Cardiac muscle cell (in vitro differentiated cells and primary cell): ENCODE measurements at regions not wholly inside any gene's neighbourhood (a gene's known extent, or its start where the extent isn't known, plus 50 kb on each side); places are given as distances from the start of the nearest gene placed in this dataset.

Experiments
- DNase-seq, 2 donors: peaks; one replicate each; pipeline versions ENCODE4 v3.0.0 to v3.0.0-alpha.2; 2010 to 2017; ENCODE audit warnings: low read depth in 1 of 2, low spot score in 1 of 2
- H3K27ac ChIP-seq: fragments of 200-600 bp; sonication (generic); 2 replicates; pipeline ENCODE4 v1.5.1; 2016
- H3K27me3 ChIP-seq: fragments of 200-600 bp; sonication (generic); 2 replicates; pipeline ENCODE4 v1.6.0; 2016; ENCODE audit warnings: control low read depth
- H3K36me3 ChIP-seq: fragments of 200-600 bp; sonication (generic); 2 replicates; pipeline ENCODE4 v1.5.1; 2016; ENCODE audit warnings: control low read depth
- H3K4me1 ChIP-seq: fragments of 200-600 bp; sonication (generic); 2 replicates; pipeline ENCODE4 v1.8.1; 2017; ENCODE audit warnings: low read depth, mild to moderate bottlenecking, mixed run types
- H3K4me3 ChIP-seq: fragments of 200-600 bp; sonication (generic); 2 replicates; pipeline ENCODE4 v1.5.1; 2016; ENCODE audit warnings: mild to moderate bottlenecking
- H3K9me3 ChIP-seq: fragments of 200-600 bp; sonication (generic); 2 replicates; pipeline ENCODE4 v1.5.1; 2017; ENCODE audit warnings: low read depth, mild to moderate bottlenecking, control low read depth
- CTCF ChIP-seq: IDR thresholded peaks from 2 replicates; pipeline ENCODE4 v1.5.1; 2012; ENCODE audit warnings: low read depth, mild to moderate bottlenecking, low read length

GRCh38 chr12:84599539-84599938 lies 313.1 kb downstream of the SLC6A15 start:
- no peaks in the 10 kb centered on the region for H3K4me1 ChIP-seq
- no peak overlapping the region for H3K27ac ChIP-seq
- DNase-seq = no peak
- H3K36me3 ChIP-seq = no peaks in the 10 kb centered on the region
- H3K4me3 ChIP-seq = no peak overlapping the region
- H3K9me3 ChIP-seq = no peaks in the 10 kb centered on the region
- TF ChIP-seq CTCF = no peak
- H3K27me3 ChIP-seq = no peaks in the 10 kb centered on the region

- no peaks in the 10 kb centered on the region for H3K4me1 ChIP-seq
- no peak for DNase-seq
- no peaks in the 10 kb centered on the region for H3K36me3 ChIP-seq
- H3K4me3 ChIP-seq = no peak overlapping the region
- H3K27ac ChIP-seq = no peak overlapping the region
- H3K9me3 ChIP-seq = no peaks in the 10 kb centered on the region
- TF ChIP-seq CTCF = no peak
- no peaks in the 10 kb centered on the region for H3K27me3 ChIP-seq
Measured at GRCh38 chr12:84596266-84596665, 316.3 kb downstream of the SLC6A15 start.

- H3K27ac ChIP-seq = no peak overlapping the region
- no peak overlapping the region for H3K4me3 ChIP-seq
- no peaks in the 10 kb centered on the region for H3K27me3 ChIP-seq
- no peaks in the 10 kb centered on the region for H3K9me3 ChIP-seq
- H3K4me1 ChIP-seq = no peaks in the 10 kb centered on the region
- DNase-seq = no peak
- TF ChIP-seq CTCF = no peak
- no peaks in the 10 kb centered on the region for H3K36me3 ChIP-seq
Measured at GRCh38 chr12:84594157-84594556, 318.4 kb downstream of the SLC6A15 start.

- TF ChIP-seq CTCF = no peak
- no peaks in the 10 kb centered on the region for H3K36me3 ChIP-seq
- no peak overlapping the region for H3K4me3 ChIP-seq
- no peak for DNase-seq
- no peaks in the 10 kb centered on the region for H3K27me3 ChIP-seq
- no peak overlapping the region for H3K27ac ChIP-seq
- H3K9me3 ChIP-seq = no peaks in the 10 kb centered on the region
- no peaks in the 10 kb centered on the region for H3K4me1 ChIP-seq
Measured at GRCh38 chr12:84585776-84586395, 326.7 kb downstream of the SLC6A15 start.

GRCh38 chr12:84572196-84572595 lies 340.4 kb downstream of the SLC6A15 start:
- no peaks in the 10 kb centered on the region for H3K36me3 ChIP-seq
- no peaks in the 10 kb centered on the region for H3K4me1 ChIP-seq
- no peak overlapping the region for H3K27ac ChIP-seq
- no peaks in the 10 kb centered on the region for H3K27me3 ChIP-seq
- H3K4me3 ChIP-seq = no peak overlapping the region
- DNase-seq = no peak
- TF ChIP-seq CTCF = no peak
- no peaks in the 10 kb centered on the region for H3K9me3 ChIP-seq

- TF ChIP-seq CTCF = no peak
- H3K9me3 ChIP-seq = peaks cover 8% of the 10 kb centered on the region
- H3K27ac ChIP-seq = no peak overlapping the region
- H3K36me3 ChIP-seq = no peaks in the 10 kb centered on the region
- DNase-seq = no peak
- H3K4me1 ChIP-seq = no peaks in the 10 kb centered on the region
- H3K27me3 ChIP-seq = no peaks in the 10 kb centered on the region
- no peak overlapping the region for H3K4me3 ChIP-seq
Measured at GRCh38 chr12:84562331-84562730, 350.3 kb downstream of the SLC6A15 start.
